Duodenal mucosa (tissue), 2 donors: ENCODE measurements at regions not wholly inside any gene's neighbourhood (a gene's known extent, or its start where the extent isn't known, plus 50 kb on each side); places are given as distances from the start of the nearest gene placed in this dataset.
"Not testable (repeated sequence)": the region's sequence is repeated elsewhere in the genome, so short reads cannot be mapped to it uniquely, and the experiment has no call there.

ENCODE experiments used
- H3K27ac ChIP-seq: one replicate; pipeline ENCODE4 v1.7.0; 2013; ENCODE audit warnings: low read depth, low read length
- H3K27me3 ChIP-seq, 2 donors: one replicate each; pipeline ENCODE4 v1.7.0; 2013; ENCODE audit warnings: low read length in 2 of 2, control low read depth in 1 of 2; ENCODE audit not compliant: insufficient read depth in 2 of 2, control insufficient read depth in 1 of 2
- H3K36me3 ChIP-seq, 2 donors: one replicate each; pipeline ENCODE4 v1.7.0; 2013; ENCODE audit warnings: low read length in 2 of 2, control low read depth in 1 of 2; ENCODE audit not compliant: insufficient read depth in 2 of 2, control insufficient read depth in 1 of 2
- H3K4me1 ChIP-seq, 2 donors: one replicate each; pipeline ENCODE4 v1.7.0; 2013; ENCODE audit warnings: low read length in 2 of 2, control low read depth in 1 of 2; ENCODE audit not compliant: insufficient read depth in 2 of 2, control insufficient read depth in 1 of 2
- H3K4me3 ChIP-seq, 2 donors: one replicate each; pipeline ENCODE4 v1.7.0; 2013; ENCODE audit warnings: low read length in 2 of 2, low read depth in 1 of 2
- H3K9ac ChIP-seq, 2 donors: one replicate each; pipeline ENCODE4 v1.7.0; 2013; ENCODE audit warnings: low read length in 2 of 2, low read depth in 1 of 2
- H3K9me3 ChIP-seq, 2 donors: one replicate each; pipeline ENCODE4 v1.7.0; 2013; ENCODE audit warnings: low read length in 2 of 2, control low read depth in 1 of 2; ENCODE audit not compliant: control insufficient read depth in 1 of 2

DNA sequence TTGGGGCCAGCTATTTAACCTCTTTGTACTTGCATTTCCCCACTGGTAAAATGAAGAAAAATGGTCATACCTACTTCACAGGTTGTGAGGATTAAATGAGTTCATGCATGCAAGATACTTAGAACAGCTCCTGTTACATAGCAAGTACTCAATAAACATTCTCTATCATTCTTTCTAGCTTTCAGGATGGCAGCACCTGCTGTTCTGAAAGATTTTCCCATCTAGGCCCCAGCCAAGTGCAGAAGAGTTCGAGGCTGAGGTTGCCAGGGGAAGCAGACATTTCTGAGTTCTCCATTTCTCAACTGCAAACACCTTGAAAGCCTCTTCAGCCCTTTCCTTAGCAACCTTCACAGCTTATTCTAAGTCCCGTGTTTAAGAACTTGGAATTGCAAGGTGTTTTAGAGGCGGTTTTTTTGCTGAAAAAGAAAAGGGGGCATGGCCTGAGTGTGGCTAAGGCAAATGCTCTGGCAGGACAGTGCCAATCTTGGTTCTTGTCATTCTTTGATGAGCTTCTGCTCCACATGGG, 73.0 kb upstream of the PRMT8 start:
- H3K27me3 ChIP-seq: peaks cover 0 to 4% of the 10 kb centered on the region in 2 donors
- no peaks in the 10 kb centered on the region for H3K4me1 ChIP-seq
- no peak overlapping the region for H3K9ac ChIP-seq
- no peak overlapping the region for H3K4me3 ChIP-seq
- H3K9me3 ChIP-seq: no peaks in the 10 kb centered on the region
- H3K27ac ChIP-seq: no peak overlapping the region
- H3K36me3 ChIP-seq: no peaks in the 10 kb centered on the region

DNA sequence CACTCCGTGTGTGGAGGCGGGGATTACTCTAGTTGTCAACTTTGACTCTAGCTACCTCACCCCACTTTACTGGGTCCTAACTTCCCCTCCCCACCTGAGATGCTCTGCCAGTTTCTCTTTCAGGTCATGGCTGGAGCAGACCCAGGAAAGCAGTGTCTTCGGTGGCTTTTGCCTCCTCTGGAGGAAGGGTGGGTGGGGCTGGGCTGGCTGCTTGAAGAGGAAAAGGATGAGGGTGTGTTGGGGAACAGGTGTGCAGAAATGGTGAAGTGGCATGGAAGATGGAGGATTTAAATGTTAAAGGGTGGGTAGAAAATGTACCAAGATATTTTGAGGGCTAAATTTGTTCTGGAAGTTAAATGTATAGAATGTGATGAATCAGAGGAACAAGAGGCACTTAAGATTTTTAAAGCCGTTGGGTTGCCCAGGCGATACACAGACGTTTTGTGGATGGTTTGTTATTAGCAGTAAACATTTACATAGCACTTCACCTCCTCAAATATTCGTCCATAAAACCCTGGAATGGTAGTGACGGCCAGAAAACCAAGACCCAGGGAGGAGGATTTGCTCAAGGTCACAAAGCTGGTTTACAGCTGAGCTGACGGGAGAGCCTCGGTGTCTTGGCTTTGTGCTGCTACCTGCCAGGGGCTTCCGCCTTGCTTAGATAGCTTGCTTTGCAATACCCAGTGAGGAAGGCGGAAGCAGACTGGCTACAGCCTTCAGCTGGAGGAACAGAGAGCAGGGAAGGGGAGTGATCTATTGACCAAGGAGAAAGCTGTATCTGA, 72.2 kb upstream of the PRMT8 start:
- no peak overlapping the region for H3K27ac ChIP-seq
- no peak overlapping the region for H3K9ac ChIP-seq
- H3K36me3 ChIP-seq: no peaks in the 10 kb centered on the region
- no peaks in the 10 kb centered on the region for H3K9me3 ChIP-seq
- no peak overlapping the region for H3K4me3 ChIP-seq
- no peaks in the 10 kb centered on the region for H3K4me1 ChIP-seq
- H3K27me3 ChIP-seq: peaks cover 0 to 4% of the 10 kb centered on the region in 2 donors

DNA sequence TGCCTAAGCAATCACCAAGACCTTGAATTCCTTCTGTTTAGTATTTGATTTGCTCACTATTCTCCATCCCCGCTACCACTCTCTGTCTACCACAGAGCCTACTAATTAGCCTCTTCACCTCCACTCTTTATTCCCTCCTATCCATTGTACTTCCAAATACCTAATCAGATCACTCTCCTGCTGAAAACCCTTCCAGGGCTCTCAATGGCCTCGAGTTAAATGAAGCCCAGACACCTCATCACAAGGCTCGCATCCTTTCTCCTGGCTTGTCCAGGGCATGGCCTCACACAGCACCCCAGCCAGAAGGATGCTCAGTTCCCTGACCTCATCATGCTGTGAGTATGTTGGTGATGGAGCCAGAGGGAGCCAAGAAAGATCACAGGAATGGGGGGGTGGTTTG, 71.4 kb upstream of the PRMT8 start:
- H3K4me3 ChIP-seq: no peak overlapping the region
- no peaks in the 10 kb centered on the region for H3K9me3 ChIP-seq
- no peaks in the 10 kb centered on the region for H3K36me3 ChIP-seq
- no peaks in the 10 kb centered on the region for H3K4me1 ChIP-seq
- H3K27me3 ChIP-seq: peaks cover 0 to 4% of the 10 kb centered on the region in 2 donors
- no peak overlapping the region for H3K9ac ChIP-seq
- H3K27ac ChIP-seq: no peak overlapping the region

DNA sequence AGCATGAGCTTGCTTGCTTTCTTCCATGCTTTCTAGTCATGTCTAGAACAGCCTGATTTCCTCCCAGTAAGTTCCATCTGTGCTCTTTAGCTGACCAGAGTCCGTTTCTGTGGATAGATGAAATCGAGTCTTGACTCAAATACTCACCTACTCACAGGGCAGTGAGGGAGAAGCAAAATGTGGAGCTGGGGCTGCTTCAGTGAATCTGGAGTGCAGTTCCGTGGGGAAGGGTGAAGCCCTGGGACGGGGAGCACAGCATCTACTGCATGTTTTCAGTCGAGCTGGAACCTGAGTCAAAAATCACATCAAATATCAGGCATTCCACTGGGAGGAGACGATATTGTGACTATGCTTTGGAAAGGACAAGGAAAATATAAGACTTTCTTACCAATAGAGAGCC, 70.3 kb upstream of the PRMT8 start:
- H3K4me3 ChIP-seq: no peak overlapping the region
- peaks cover 0 to 4% of the 10 kb centered on the region in 2 donors for H3K27me3 ChIP-seq
- H3K9me3 ChIP-seq: no peaks in the 10 kb centered on the region
- H3K36me3 ChIP-seq: no peaks in the 10 kb centered on the region
- no peak overlapping the region for H3K9ac ChIP-seq
- H3K4me1 ChIP-seq: no peaks in the 10 kb centered on the region
- H3K27ac ChIP-seq: no peak overlapping the region

DNA sequence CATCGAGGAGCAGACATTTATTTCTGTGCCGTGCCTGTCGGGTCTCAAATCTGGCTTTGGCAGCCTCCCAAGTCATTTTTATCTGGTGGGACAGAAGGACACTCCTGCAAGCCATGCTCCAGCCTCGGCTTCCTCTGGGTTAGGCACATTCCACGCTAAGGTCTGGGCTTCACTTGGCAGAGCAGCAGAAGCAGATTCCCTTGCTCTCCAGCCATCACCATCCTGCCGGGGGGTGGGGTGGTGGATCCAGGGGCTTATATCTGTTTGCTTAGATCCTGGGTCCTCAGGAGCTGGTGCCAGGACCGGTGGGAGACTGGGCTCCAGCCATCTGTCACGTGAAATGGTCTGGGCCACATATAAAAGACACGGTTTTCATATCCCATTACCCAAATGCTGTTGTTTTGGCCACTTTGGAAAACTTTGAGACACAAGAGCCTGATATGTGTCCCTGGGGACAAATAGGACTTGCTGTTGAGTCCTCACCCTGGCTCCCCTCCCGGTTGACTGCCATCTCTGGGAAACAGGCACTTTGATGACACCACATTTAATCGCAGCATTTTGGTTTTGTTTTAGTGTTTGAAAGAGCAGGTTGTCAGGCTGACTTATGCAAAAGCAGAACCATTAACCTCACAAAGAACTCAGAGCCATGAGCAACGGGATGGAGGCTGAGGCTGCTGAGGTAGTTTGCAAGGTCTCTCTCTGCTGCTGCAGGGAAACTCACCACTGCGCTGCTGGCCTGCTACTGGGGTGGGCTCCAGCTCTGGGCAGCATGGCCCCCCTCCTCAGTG, 69.6 kb upstream of the PRMT8 start:
- H3K36me3 ChIP-seq: no peaks in the 10 kb centered on the region
- H3K4me3 ChIP-seq: no peak overlapping the region
- no peaks in the 10 kb centered on the region for H3K9me3 ChIP-seq
- no peaks in the 10 kb centered on the region for H3K4me1 ChIP-seq
- H3K27me3 ChIP-seq: peaks cover 0 to 4% of the 10 kb centered on the region in 2 donors
- no peak overlapping the region for H3K27ac ChIP-seq
- H3K9ac ChIP-seq: no peak overlapping the region

DNA sequence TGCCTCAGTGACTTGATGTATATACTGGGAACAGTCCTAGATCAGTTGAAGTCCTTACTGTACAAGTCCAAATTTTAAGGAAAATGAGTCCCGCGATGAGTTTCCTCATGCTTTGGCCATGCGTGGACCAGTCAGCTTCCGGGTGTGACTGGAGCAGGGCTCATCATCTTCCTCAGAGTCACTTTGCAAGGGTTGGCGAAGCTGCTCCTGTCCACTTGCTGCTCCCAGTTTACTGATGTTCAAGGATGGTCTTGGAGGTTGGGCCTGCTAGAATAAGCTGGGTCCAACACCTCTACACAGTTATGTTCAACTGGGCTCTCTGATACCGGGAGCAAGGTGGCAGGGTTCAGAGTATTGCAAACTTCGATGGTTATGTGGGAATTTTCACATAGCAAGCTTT, 66.2 kb upstream of the PRMT8 start:
- H3K9ac ChIP-seq, H3K4me1 ChIP-seq, H3K27me3 ChIP-seq: not testable (repeated sequence)

DNA sequence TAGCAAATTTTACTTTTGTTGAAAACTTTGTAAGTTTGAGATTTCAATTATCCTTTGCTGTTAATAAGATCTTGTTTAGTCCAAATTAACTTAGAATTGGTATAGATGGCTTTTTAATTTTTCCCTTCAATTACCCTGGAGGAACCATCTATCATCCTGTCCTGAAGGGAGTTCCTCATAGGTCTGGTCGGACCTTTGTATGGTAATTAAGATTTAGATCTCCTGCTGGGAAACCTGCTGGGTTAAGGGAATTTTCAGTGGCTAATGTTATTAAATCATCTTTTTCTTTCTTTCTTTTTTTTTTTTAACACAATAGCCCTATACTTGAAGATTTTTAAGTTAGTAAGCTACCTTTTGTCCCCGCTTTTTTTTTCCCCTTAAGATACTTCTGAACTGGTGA, 63.0 kb upstream of the PRMT8 start:
- H3K4me1 ChIP-seq: peaks cover 4 to 6% of the 10 kb centered on the region in 2 donors

More for the DNA sequence above, 66.2 kb upstream of the PRMT8 start:
- H3K4me3 ChIP-seq, H3K27ac ChIP-seq, H3K9me3 ChIP-seq, H3K36me3 ChIP-seq: not testable (repeated sequence)

DNA sequence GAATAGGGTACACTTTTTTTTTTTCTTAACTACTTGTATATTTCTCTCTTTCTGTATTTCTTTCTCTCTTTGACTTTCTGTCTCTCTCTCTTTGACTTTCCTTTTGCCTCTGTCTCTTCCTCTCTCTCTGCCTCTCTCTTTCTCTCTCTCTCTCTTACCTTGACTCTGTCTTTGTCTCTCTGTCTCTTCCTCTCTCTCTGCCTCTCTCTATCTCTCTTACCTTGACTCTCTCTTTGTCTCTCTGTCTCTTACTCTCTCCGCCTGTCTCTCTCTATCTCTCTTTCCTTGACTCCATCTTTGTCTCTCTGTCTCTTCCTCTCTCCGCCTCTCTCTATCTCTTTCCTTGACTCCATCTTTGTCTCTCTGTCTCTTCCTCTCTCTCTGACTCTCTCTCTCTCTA, 62.4 kb upstream of the PRMT8 start:
- Histone ChIP-seq H3K27me3 (no peaks in the 10 kb centered on the region), H3K9ac (no peak overlapping the region), H3K4me3 (no peak overlapping the region), H3K36me3 (no peaks in the 10 kb centered on the region), H3K27ac (no peak overlapping the region), H3K9me3 (no peaks in the 10 kb centered on the region), H3K4me1 (peaks cover 4 to 6% of the 10 kb centered on the region in 2 donors)

More for the DNA sequence above, 63.0 kb upstream of the PRMT8 start:
- no peak overlapping the region for H3K4me3 ChIP-seq
- H3K9me3 ChIP-seq: no peaks in the 10 kb centered on the region
- no peaks in the 10 kb centered on the region for H3K36me3 ChIP-seq
- no peak overlapping the region for H3K9ac ChIP-seq
- no peak overlapping the region for H3K27ac ChIP-seq
- no peaks in the 10 kb centered on the region for H3K27me3 ChIP-seq

DNA sequence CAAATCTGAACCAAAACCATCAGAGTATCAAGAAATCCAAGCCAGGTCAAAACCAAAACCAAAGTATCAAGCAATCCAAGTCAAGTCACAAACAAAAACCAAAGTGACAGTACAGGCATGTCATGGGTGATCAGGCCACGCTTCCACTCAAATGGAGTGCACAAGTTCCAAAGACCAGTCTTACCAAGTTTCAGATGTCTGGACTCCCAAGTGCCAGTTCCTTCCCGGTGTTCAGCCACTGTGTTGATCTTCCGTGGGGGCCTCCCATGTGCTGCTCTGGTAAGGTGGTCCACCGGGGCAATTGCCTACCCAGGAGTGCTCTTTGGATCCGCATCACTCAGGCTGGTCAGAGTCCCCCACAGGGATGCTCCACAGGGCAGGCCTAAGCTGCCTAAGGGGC, 61.5 kb upstream of the PRMT8 start:
- H3K9ac ChIP-seq, H3K4me1 ChIP-seq, H3K27ac ChIP-seq, H3K27me3 ChIP-seq, H3K36me3 ChIP-seq, H3K4me3 ChIP-seq, H3K9me3 ChIP-seq: not testable (repeated sequence)

DNA sequence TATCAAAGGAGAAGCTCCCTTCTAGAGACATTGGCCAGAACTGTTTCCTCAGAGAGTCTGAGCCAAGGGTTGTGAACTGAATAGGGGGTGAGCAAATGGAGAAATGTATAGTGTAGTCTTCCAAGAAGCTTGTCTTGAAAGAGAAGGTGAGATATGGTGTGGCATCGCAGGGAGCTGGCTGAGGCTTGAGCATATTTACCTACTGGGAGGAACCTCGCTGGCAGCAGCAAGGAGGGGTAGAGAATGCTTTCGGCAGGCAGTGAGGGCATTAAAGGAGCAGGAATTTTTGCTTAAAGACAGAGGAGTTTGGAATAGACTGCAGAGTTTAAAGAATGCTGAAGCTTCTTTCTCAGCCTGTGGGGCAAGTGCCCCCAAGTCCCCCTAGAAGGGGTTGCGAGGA, 59.3 kb upstream of the PRMT8 start:
- H3K36me3 ChIP-seq: no peaks in the 10 kb centered on the region
- no peak overlapping the region for H3K27ac ChIP-seq
- H3K4me3 ChIP-seq: no peak overlapping the region
- no peaks in the 10 kb centered on the region for H3K9me3 ChIP-seq
- no peaks in the 10 kb centered on the region for H3K27me3 ChIP-seq
- no peak overlapping the region for H3K9ac ChIP-seq
- H3K4me1 ChIP-seq: peaks cover 4 to 6% of the 10 kb centered on the region in 2 donors
